GM06990 (cell line): ENCODE measurements at regions not wholly inside any gene's neighbourhood (a gene's known extent, or its start where the extent isn't known, plus 50 kb on each side); places are given as distances from the start of the nearest gene placed in this dataset.
"Not testable (repeated sequence)": the region's sequence is repeated elsewhere in the genome, so short reads cannot be mapped to it uniquely, and the experiment has no call there.

ENCODE experiments used
- DNase-seq: peaks from one replicate; pipeline ENCODE4 v3.0.0-alpha.2; 2011; ENCODE audit not compliant: insufficient read length; ENCODE audit errors: extremely low read depth
- H3K27me3 ChIP-seq: replicated peaks from 2 replicates; pipeline ENCODE4 v1.6.0; 2011; ENCODE audit warnings: low read length; ENCODE audit not compliant: control insufficient read depth, insufficient read depth
- H3K36me3 ChIP-seq: 2 replicates; pipeline ENCODE4 v1.5.1; 2011; ENCODE audit warnings: low read length; ENCODE audit not compliant: control insufficient read depth, insufficient read depth
- H3K4me3 ChIP-seq: replicated peaks from 2 replicates; pipeline ENCODE4 v1.5.1; 2011; ENCODE audit warnings: low read depth, mild to moderate bottlenecking, control low read depth, low read length
- CTCF ChIP-seq: IDR thresholded peaks from 2 replicates; pipeline ENCODE4 v1.5.1; 2011; ENCODE audit warnings: low read length, control low read depth, mild to moderate bottlenecking, inconsistent platforms; ENCODE audit not compliant: insufficient read depth, poor library complexity, severe bottlenecking

DNA sequence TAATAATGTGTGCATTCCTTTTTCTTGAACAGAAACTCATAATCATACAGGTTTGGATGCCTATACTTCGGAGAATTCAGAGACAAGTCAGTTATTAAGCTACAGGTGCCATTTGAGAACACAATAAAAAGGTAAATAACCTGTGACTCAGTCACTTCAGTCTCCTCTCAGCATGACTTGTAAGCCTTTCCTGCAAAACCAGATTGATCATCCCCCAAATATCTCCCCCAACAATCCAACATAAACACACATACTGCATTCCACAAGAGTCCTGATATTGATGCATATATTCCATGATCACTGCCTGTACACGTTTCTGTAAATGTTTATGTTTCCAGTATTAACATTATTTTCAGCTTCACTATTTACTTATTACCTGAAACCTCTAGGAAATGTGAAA lies 110.8 kb downstream of the PWWP3B start:
- Histone ChIP-seq H3K4me3 (no peak overlapping the region), H3K36me3 (no peaks in the 10 kb centered on the region), H3K27me3 (no peaks in the 10 kb centered on the region)
- TF ChIP-seq CTCF = no peak
- no peak for DNase-seq

DNA sequence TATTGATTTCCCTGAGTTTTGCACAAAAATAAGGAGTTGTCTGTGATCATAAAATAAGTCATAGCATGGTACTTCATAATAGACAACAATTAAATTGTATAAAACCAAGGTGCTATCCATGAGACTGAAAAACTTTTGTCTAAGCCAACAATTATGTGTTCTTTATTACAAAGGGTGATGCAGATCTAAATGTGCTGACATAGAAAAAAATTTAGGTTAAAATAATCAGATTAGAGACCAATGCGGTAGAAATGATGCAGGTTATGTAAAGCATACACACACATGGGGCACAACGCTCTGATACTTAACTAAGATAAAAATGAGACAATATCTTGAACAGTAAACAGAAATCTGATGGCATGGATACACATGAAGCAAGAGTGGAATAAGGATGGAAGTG lies 113.3 kb downstream of the PWWP3B start:
- no peak for TF ChIP-seq CTCF
- H3K36me3 ChIP-seq = no peaks in the 10 kb centered on the region
- no peak for DNase-seq
- no peaks in the 10 kb centered on the region for H3K27me3 ChIP-seq
- no peak overlapping the region for H3K4me3 ChIP-seq

DNA sequence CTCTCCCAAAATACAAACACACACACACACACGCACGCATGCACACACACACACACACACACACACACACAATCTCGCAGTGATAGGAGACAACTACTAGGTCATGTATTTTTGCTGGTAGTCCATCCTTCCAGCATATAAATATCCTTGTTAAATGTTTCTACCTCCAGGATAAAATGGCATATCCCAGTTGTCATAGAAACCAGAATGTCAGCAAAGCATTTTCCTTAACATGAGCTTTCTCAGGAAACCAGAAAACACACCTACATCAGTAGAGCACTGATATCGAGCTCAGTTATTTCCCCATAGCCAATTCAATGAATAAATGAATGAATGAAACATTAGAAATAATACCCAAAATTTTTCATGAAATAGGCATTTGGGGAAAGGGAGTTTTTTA lies 115.7 kb downstream of the PWWP3B start:
- no peak for DNase-seq
- Histone ChIP-seq H3K36me3 (no peaks in the 10 kb centered on the region), H3K4me3 (no peak overlapping the region), H3K27me3 (no peaks in the 10 kb centered on the region)
- no peak for TF ChIP-seq CTCF

GRCh38 chrX:106284431-106285025 lies 116.4 kb downstream of the PWWP3B start:
- TF ChIP-seq CTCF = no peak
- DNase-seq = no peak
- H3K4me3 ChIP-seq = no peak overlapping the region
- H3K36me3 ChIP-seq = no peaks in the 10 kb centered on the region
- H3K27me3 ChIP-seq = no peaks in the 10 kb centered on the region

- H3K27me3 ChIP-seq = no peaks in the 10 kb centered on the region
- no peaks in the 10 kb centered on the region for H3K36me3 ChIP-seq
- no peak for TF ChIP-seq CTCF
- no peak overlapping the region for H3K4me3 ChIP-seq
- no peak for DNase-seq
Observed at GRCh38 chrX:106286053-106286650, 118.0 kb downstream of the PWWP3B start.

DNA sequence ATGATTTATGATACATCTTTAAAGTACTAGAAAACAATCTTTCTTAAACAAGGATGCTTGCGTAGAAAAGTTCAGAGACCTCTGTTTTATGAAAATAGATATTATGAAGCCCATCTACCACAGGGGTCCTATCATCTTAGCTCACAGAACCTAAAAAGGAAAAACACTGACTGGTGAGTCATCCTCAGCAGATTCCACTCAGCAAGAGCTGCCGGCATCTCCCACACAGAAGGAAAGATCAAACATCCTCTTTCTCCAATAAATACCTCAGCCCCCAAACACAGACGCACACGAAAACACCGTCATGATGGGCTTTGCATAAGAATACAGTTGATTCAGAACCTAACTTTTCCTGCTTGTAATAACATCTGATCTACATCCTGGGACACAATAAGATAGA lies 122.7 kb downstream of the PWWP3B start:
- DNase-seq, H3K36me3 ChIP-seq, H3K4me3 ChIP-seq, H3K27me3 ChIP-seq: not testable (repeated sequence)

DNA sequence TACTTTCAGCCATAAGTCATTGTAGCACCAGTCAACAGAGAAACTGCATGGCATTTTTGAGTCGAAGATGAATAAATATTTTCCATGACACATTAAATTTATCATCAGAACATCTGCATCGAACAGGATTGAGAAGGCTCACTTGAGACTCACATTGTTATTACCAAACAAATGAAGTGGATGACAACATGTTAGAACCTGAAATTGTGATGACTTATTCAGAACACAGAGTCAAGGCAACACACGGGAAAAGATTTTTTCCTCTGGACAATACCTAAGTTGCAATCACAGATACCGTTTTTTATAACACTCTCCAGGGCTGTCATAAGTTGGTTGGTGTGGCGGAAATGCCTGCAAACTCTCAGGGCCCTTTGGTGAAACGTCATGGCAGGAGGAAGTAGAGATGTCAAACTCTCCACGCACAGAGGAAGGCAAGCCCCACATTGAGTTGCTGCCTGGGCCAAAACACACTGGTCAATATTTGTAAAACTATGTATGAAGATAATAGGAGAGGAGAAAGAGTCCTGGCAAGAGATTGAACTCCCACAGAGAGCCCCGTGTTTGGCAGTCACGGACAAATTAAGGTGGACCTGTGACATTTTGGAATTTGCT lies 123.8 kb downstream of the PWWP3B start:
- DNase-seq, H3K36me3 ChIP-seq, H3K27me3 ChIP-seq, H3K4me3 ChIP-seq: not testable (repeated sequence)
